BLaER1 (cell line): ENCODE measurements at regions not wholly inside any gene's neighbourhood (a gene's known extent, or its start where the extent isn't known, plus 50 kb on each side); places are given as distances from the start of the nearest gene placed in this dataset.

Source experiments
- H3K27ac ChIP-seq: shearing (Covaris generic); formaldehyde crosslinking; 2 replicates; pipeline ENCODE4 v1.8.1; 2022
- H3K27me3 ChIP-seq: shearing (Covaris generic); formaldehyde crosslinking; 2 replicates; pipeline ENCODE4 v1.8.1; 2022
- H3K36me3 ChIP-seq: shearing (Covaris generic); formaldehyde crosslinking; 2 replicates; pipeline ENCODE4 v1.8.1; 2022
- H3K4me1 ChIP-seq: shearing (Covaris generic); formaldehyde crosslinking; 2 replicates; pipeline ENCODE4 v1.8.1; 2022
- H3K4me2 ChIP-seq: shearing (Covaris generic); formaldehyde crosslinking; 2 replicates; pipeline ENCODE4 v1.8.1; 2022
- H3K4me3 ChIP-seq: shearing (Covaris generic); formaldehyde crosslinking; 2 replicates; pipeline ENCODE4 v1.8.1; 2022
- H3K9ac ChIP-seq: shearing (Covaris generic); formaldehyde crosslinking; 2 replicates; pipeline ENCODE4 v1.8.1; 2022
- H3K9me3 ChIP-seq: shearing (Covaris generic); formaldehyde crosslinking; 2 replicates; pipeline ENCODE4 v1.8.1; 2022
- H4K20me1 ChIP-seq: shearing (Covaris generic); formaldehyde crosslinking; 2 replicates; pipeline ENCODE4 v1.8.1; 2022
- Cebpa-rat ChIP-seq: shearing (Covaris generic); IDR thresholded peaks from 2 replicates; pipeline ENCODE4 v1.8.1; 2022

DNA sequence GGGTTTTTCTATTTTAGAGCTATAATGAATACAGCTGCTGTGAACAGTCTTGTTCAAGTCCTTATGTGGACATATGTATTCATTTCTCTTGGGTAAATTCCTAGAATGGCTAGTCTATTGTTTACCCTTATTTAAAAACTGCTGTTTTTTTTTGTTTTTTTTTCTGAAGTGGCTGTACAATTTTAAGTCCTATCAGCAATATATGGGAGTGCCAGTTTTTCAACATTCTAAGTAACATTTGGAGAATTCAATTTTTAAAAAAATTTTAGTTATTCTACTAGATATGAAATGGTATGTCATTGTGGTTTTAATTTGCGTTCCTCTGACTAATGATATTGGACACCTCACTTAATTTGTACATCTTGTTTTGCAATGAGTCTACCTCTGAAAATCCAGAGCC is 349.7 kb downstream of the SATB2 start:
- H3K4me1 ChIP-seq: no peaks in the 10 kb centered on the region
- no peak overlapping the region for H3K4me2 ChIP-seq
- H3K9ac ChIP-seq: no peak overlapping the region
- no peaks in the 10 kb centered on the region for H3K27me3 ChIP-seq
- H3K36me3 ChIP-seq: no peaks in the 10 kb centered on the region
- TF ChIP-seq Cebpa-rat: no peak
- H4K20me1 ChIP-seq: no peaks in the 10 kb centered on the region
- H3K4me3 ChIP-seq: no peak overlapping the region
- H3K9me3 ChIP-seq: no peaks in the 10 kb centered on the region
- no peak overlapping the region for H3K27ac ChIP-seq

DNA sequence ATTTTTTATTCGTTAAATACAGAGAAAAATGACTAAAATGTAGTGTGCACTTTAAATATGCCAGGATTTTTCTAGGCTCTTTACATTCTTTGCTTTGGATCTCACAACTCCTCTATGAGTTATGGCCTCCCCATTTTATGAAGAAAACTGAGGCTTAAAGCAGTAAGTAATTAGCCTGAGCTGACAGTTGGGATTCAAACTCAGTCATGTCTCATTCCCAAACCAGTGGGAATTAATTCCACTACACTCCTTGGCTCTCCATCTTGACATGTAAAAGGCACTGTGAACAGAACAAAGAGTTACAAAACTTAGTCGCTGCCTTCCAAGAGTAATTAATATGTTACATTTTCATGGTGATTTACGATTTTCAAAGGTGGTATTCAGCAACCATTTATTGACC is 351.9 kb downstream of the SATB2 start:
- no peaks in the 10 kb centered on the region for H3K36me3 ChIP-seq
- no peaks in the 10 kb centered on the region for H4K20me1 ChIP-seq
- H3K4me2 ChIP-seq: no peak overlapping the region
- H3K9me3 ChIP-seq: no peaks in the 10 kb centered on the region
- no peak overlapping the region for H3K27ac ChIP-seq
- no peak overlapping the region for H3K4me3 ChIP-seq
- TF ChIP-seq Cebpa-rat: no peak
- no peaks in the 10 kb centered on the region for H3K27me3 ChIP-seq
- no peaks in the 10 kb centered on the region for H3K4me1 ChIP-seq
- no peak overlapping the region for H3K9ac ChIP-seq

DNA sequence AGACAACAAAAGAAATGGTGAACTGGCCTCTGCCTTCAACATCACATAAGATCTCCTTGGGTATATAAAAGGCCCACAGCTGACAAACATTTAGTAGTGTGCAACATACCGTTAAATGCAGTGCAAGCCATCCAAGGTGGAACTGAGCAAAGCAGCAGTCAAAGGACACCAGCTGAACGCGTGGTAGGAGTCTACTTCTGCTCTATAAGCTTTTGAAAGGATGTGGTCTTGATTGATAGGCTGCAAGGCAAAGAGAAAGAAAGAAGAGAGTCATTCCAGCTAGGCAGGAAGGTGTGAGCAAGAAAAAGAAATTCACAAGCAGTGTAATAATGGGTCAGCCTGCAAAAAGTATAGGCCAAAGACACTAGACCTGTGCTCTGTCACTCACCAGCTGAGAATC is 356.3 kb downstream of the SATB2 start:
- Histone ChIP-seq H3K36me3 (no peaks in the 10 kb centered on the region), H3K4me1 (no peaks in the 10 kb centered on the region), H3K27ac (no peak overlapping the region), H3K9ac (no peak overlapping the region), H3K4me3 (no peak overlapping the region), H4K20me1 (no peaks in the 10 kb centered on the region), H3K9me3 (no peaks in the 10 kb centered on the region), H3K27me3 (no peaks in the 10 kb centered on the region), H3K4me2 (no peak overlapping the region)
- no peak for TF ChIP-seq Cebpa-rat

- TF ChIP-seq Cebpa-rat: no peak
- Histone ChIP-seq H3K9ac (no peak overlapping the region), H3K4me2 (no peak overlapping the region), H3K4me1 (no peaks in the 10 kb centered on the region), H3K9me3 (no peaks in the 10 kb centered on the region), H3K27ac (no peak overlapping the region), H3K27me3 (no peaks in the 10 kb centered on the region), H3K4me3 (no peak overlapping the region), H4K20me1 (no peaks in the 10 kb centered on the region), H3K36me3 (no peaks in the 10 kb centered on the region)
These were observed 357.2 kb downstream of the SATB2 start for GRCh38 chr2:199100326-199101110.

GRCh38 chr2:199092419-199092818 is 365.3 kb downstream of the SATB2 start:
- Histone ChIP-seq H3K9ac (no peak overlapping the region), H3K4me1 (no peaks in the 10 kb centered on the region), H3K9me3 (no peaks in the 10 kb centered on the region), H3K36me3 (no peaks in the 10 kb centered on the region), H4K20me1 (no peaks in the 10 kb centered on the region), H3K27ac (no peak overlapping the region), H3K4me3 (no peak overlapping the region), H3K4me2 (no peak overlapping the region), H3K27me3 (no peaks in the 10 kb centered on the region)
- TF ChIP-seq Cebpa-rat: no peak

- no peaks in the 10 kb centered on the region for H4K20me1 ChIP-seq
- H3K4me2 ChIP-seq: no peak overlapping the region
- no peaks in the 10 kb centered on the region for H3K36me3 ChIP-seq
- H3K4me1 ChIP-seq: no peaks in the 10 kb centered on the region
- no peak overlapping the region for H3K9ac ChIP-seq
- H3K4me3 ChIP-seq: no peak overlapping the region
- no peaks in the 10 kb centered on the region for H3K27me3 ChIP-seq
- H3K27ac ChIP-seq: no peak overlapping the region
- TF ChIP-seq Cebpa-rat: no peak
- no peaks in the 10 kb centered on the region for H3K9me3 ChIP-seq
These were observed 372.5 kb downstream of the SATB2 start for GRCh38 chr2:199085261-199085660.

GRCh38 chr2:199070322-199070949 is 387.3 kb downstream of the SATB2 start:
- TF ChIP-seq Cebpa-rat: no peak
- Histone ChIP-seq H3K4me1 (no peaks in the 10 kb centered on the region), H3K4me3 (no peak overlapping the region), H4K20me1 (no peaks in the 10 kb centered on the region), H3K9ac (no peak overlapping the region), H3K36me3 (no peaks in the 10 kb centered on the region), H3K4me2 (no peak overlapping the region), H3K27me3 (no peaks in the 10 kb centered on the region), H3K27ac (no peak overlapping the region), H3K9me3 (no peaks in the 10 kb centered on the region)

GRCh38 chr2:199064201-199064600 is 393.5 kb downstream of the SATB2 start:
- H3K27me3 ChIP-seq: no peaks in the 10 kb centered on the region
- no peak overlapping the region for H3K4me2 ChIP-seq
- no peak overlapping the region for H3K4me3 ChIP-seq
- no peaks in the 10 kb centered on the region for H4K20me1 ChIP-seq
- H3K27ac ChIP-seq: no peak overlapping the region
- H3K9ac ChIP-seq: no peak overlapping the region
- no peak for TF ChIP-seq Cebpa-rat
- no peaks in the 10 kb centered on the region for H3K4me1 ChIP-seq
- H3K9me3 ChIP-seq: peaks cover 8% of the 10 kb centered on the region; the same call in 1 of the 2 replicates
- no peaks in the 10 kb centered on the region for H3K36me3 ChIP-seq

GRCh38 chr2:199057936-199058335 is 399.8 kb downstream of the SATB2 start:
- no peak for TF ChIP-seq Cebpa-rat
- H3K27me3 ChIP-seq: no peaks in the 10 kb centered on the region

DNA sequence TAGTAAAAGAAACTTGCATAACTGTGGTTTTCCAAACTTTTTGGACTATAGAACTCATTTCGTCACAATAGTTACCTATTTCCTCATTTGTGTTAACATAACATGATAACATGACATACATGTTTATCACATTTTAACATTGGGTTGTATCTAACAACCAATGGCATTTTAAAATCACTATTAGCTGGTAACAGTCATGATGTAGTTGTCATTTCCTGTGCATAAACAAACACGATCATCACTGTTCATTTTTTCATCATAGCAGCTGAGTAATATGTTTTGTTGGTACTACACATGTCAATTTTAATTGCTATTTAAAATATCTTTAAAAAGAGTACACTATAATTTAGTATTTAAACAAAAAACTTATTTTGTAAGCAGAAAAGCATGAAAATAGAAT is 402.4 kb downstream of the SATB2 start:
- no peaks in the 10 kb centered on the region for H3K27me3 ChIP-seq
- H3K9me3 ChIP-seq: no peaks in the 10 kb centered on the region
- H4K20me1 ChIP-seq: no peaks in the 10 kb centered on the region
- H3K4me3 ChIP-seq: no peak overlapping the region
- TF ChIP-seq Cebpa-rat: no peak
- H3K4me1 ChIP-seq: no peaks in the 10 kb centered on the region
- H3K27ac ChIP-seq: no peak overlapping the region
- no peaks in the 10 kb centered on the region for H3K36me3 ChIP-seq
- H3K9ac ChIP-seq: no peak overlapping the region
- H3K4me2 ChIP-seq: no peak overlapping the region

More at GRCh38 chr2:199057936-199058335, 399.8 kb downstream of the SATB2 start:
- no peak overlapping the region for H3K27ac ChIP-seq
- H4K20me1 ChIP-seq: no peaks in the 10 kb centered on the region
- peaks cover 3% of the 10 kb centered on the region; the same call in 1 of the 2 replicates for H3K9me3 ChIP-seq
- no peak overlapping the region for H3K9ac ChIP-seq
- H3K4me2 ChIP-seq: no peak overlapping the region
- no peak overlapping the region for H3K4me3 ChIP-seq
- no peaks in the 10 kb centered on the region for H3K36me3 ChIP-seq
- H3K4me1 ChIP-seq: no peaks in the 10 kb centered on the region
